DMS 273 (cell line): ENCODE measurements at regions not wholly inside any gene's neighbourhood (a gene's known extent, or its start where the extent isn't known, plus 50 kb on each side); places are given as distances from the start of the nearest gene placed in this dataset.

Experiments used
- DNase-seq: peaks from one replicate; lab custom pipeline; 2025; ENCODE audit not compliant: unreplicated experiment; lab: John Stamatoyannopoulos, UW

- no peak for DNase-seq
Observed at GRCh38 chr14:100955201-100955600, 51.7 kb upstream of the RTL1 start.

- DNase-seq: no peak
Observed at GRCh38 chr14:100962494-100962893, 59.0 kb upstream of the RTL1 start.

GRCh38 chr14:100965296-100965695 lies 61.8 kb upstream of the RTL1 start:
- DNase-seq: no peak

- DNase-seq: no peak
Observed at GRCh38 chr14:100967178-100967577, 63.7 kb upstream of the RTL1 start.

- DNase-seq: no peak
Observed at GRCh38 chr14:100967930-100968329, 64.4 kb upstream of the RTL1 start.

GRCh38 chr14:100972118-100972897 lies 68.8 kb upstream of the RTL1 start:
- DNase-seq: no peak

- DNase-seq: no peak
Observed at GRCh38 chr14:100975671-100976070, 72.1 kb upstream of the RTL1 start.

- DNase-seq: no peak
Observed at GRCh38 chr14:100979079-100979478, 75.6 kb upstream of the RTL1 start.

GRCh38 chr14:100979780-100980179 lies 76.3 kb upstream of the RTL1 start:
- DNase-seq: no peak

- no peak for DNase-seq
Observed at GRCh38 chr14:100980823-100981222, 77.3 kb upstream of the RTL1 start.

- no peak for DNase-seq
Observed at GRCh38 chr14:100981809-100982208, 78.3 kb upstream of the RTL1 start.

GRCh38 chr14:100982353-100982752 lies 78.8 kb upstream of the RTL1 start:
- DNase-seq: no peak

- DNase-seq: no peak
Observed at GRCh38 chr14:100982762-100983161, 79.2 kb upstream of the RTL1 start.

- no peak for DNase-seq
Observed at GRCh38 chr14:100983710-100984109, 80.2 kb upstream of the RTL1 start.

GRCh38 chr14:100988011-100988410 lies 84.5 kb upstream of the RTL1 start:
- DNase-seq: no peak

GRCh38 chr14:100988411-100988900 lies 84.9 kb upstream of the RTL1 start:
- DNase-seq: no peak

GRCh38 chr14:100988956-100989355 lies 85.4 kb upstream of the RTL1 start:
- DNase-seq: no peak

- no peak for DNase-seq
Observed at GRCh38 chr14:100989924-100990323, 86.4 kb upstream of the RTL1 start.

- no peak for DNase-seq
Observed at GRCh38 chr14:100994082-100994481, 90.6 kb upstream of the RTL1 start.

GRCh38 chr14:100994756-100995330 lies 91.3 kb upstream of the RTL1 start:
- no peak for DNase-seq

GRCh38 chr14:101000711-101001250 lies 97.3 kb upstream of the RTL1 start:
- no peak for DNase-seq

GRCh38 chr14:101001311-101002069 lies 98.0 kb upstream of the RTL1 start:
- no peak for DNase-seq
